ENCODE measurements at regions not wholly inside any gene's neighbourhood (a gene's known extent, or its start where the extent isn't known, plus 50 kb on each side); places are given as distances from the start of the nearest gene placed in this dataset.
A peak's percentile ranks its signal among the peaks of the same experiment; 100 is the strongest.

- TF ChIP-seq REST (IDR thresholded peaks at IDR 0.05; ENCODE audit: insufficient read depth in 1 of 2, low read depth in 2 of 2, low read length in 1 of 2) (no peak), POLR2AphosphoS5 (IDR thresholded peaks at IDR 0.05; ENCODE audit: low read depth, low read length) (no peak)
- in situ Hi-C loops (cut with HindIII; ENCODE audit: low pct_unique_long_range_greater_than_20kb, low sequenced_read_pairs) = no loop called here
- intact Hi-C loops (cut with micrococcal nuclease; ENCODE audit: unreplicated experiment) = no loop called here
- DNase-seq (ENCODE audit: low read depth, low spot score) (no peak), ATAC-seq (peak; percentile 22; the same call in 1 of the 2 replicates)
- H3K27ac ChIP-seq (ENCODE audit: low read length) = no peak overlapping the region
- no peaks in the 10 kb centered on the region for H3K9me3 ChIP-seq (ENCODE audit: control insufficient read depth, insufficient read depth, low read depth, low read length)
- no peak overlapping the region for H3K4me3 ChIP-seq (ENCODE audit: low read depth in 2 of 2, low read length in 2 of 2)
- no TSS peak for BruUV-seq (replicated peaks)
- CTCF ChIA-PET = no interaction called here
- POLR2A ChIA-PET = no interaction called here
- 0 out of 2 replicates have a peak, but pooled peaks cover 4% of the 10 kb centered on the region for H3K4me1 ChIP-seq (ENCODE audit: control insufficient read depth, insufficient read depth, low read length)
- peaks cover 2% of the 10 kb centered on the region; the same call in 1 of the 2 replicates for H3K27me3 ChIP-seq (ENCODE audit: control insufficient read depth, insufficient read depth, low read length)
- no peaks in the 10 kb centered on the region for H3K36me3 ChIP-seq (ENCODE audit: control insufficient read depth, insufficient read depth, low read length)
Measured at GRCh38 chr10:120012131-120012400, 119.5 kb downstream of the SEC23IP start.

GRCh38 chr10:120012566-120012965 is 120.0 kb downstream of the SEC23IP start:
- H3K27me3 ChIP-seq (ENCODE audit: control insufficient read depth, insufficient read depth, low read length) = peaks cover 2% of the 10 kb centered on the region; the same call in 1 of the 2 replicates
- no TSS peak for BruUV-seq (replicated peaks)
- H3K4me3 ChIP-seq (ENCODE audit: low read depth in 2 of 2, low read length in 2 of 2) = no peak overlapping the region
- intact Hi-C loops (cut with micrococcal nuclease; ENCODE audit: unreplicated experiment) = no loop called here
- in situ Hi-C loops (cut with HindIII; ENCODE audit: low pct_unique_long_range_greater_than_20kb, low sequenced_read_pairs) = no loop called here
- ChIA-PET POLR2A (no interaction called here), CTCF (no interaction called here)
- no peak overlapping the region for H3K27ac ChIP-seq (ENCODE audit: low read length)
- H3K9me3 ChIP-seq (ENCODE audit: control insufficient read depth, insufficient read depth, low read depth, low read length) = no peaks in the 10 kb centered on the region
- 0 out of 2 replicates have a peak, but pooled peaks cover 4% of the 10 kb centered on the region for H3K4me1 ChIP-seq (ENCODE audit: control insufficient read depth, insufficient read depth, low read length)
- ATAC-seq (peak; percentile 58), DNase-seq (ENCODE audit: low read depth, low spot score) (no peak)
- no peak for TF ChIP-seq CTCF (IDR thresholded peaks at IDR 0.05)
- TF ChIP-seq REST (IDR thresholded peaks at IDR 0.05; ENCODE audit: insufficient read depth in 1 of 2, low read depth in 2 of 2, low read length in 1 of 2) = no peak
- TF ChIP-seq TCF7L2 (IDR thresholded peaks at IDR 0.05; ENCODE audit: low read depth, low read length) = no peak
- TF ChIP-seq SIN3A (IDR thresholded peaks at IDR 0.05; ENCODE audit: borderline replicate concordance, insufficient read depth, low read depth, low read length) = no peak
- no peak for TF ChIP-seq POLR2AphosphoS5 (IDR thresholded peaks at IDR 0.05; ENCODE audit: low read depth, low read length)
- no peaks in the 10 kb centered on the region for H3K36me3 ChIP-seq (ENCODE audit: control insufficient read depth, insufficient read depth, low read length)
